D721Med (cell line): ENCODE measurements at regions not wholly inside any gene's neighbourhood (a gene's known extent, or its start where the extent isn't known, plus 50 kb on each side); places are given as distances from the start of the nearest gene placed in this dataset.

ENCODE experiments used
- DNase-seq: peaks from one replicate; pipeline ENCODE4 v3.0.0; 2011; ENCODE audit warnings: low spot score; ENCODE audit not compliant: insufficient read length
- FAIRE-seq: peaks from 2 replicates; lab custom pipeline; 2011; peaks lifted over from hg19 to GRCh38; lab: Jason Lieb, UNC
- CTCF ChIP-seq: IDR thresholded peaks from 2 replicates; pipeline ENCODE4 v1.5.1; 2012; ENCODE audit warnings: mild to moderate bottlenecking, control low read depth; ENCODE audit not compliant: insufficient read depth; ENCODE audit errors: missing control alignments

- TF ChIP-seq CTCF = no peak
- DNase-seq (no peak), FAIRE-seq (no peak)
Measured at GRCh38 chr16:77077256-77077922, 113.6 kb upstream of the MON1B start.

- no peak for DNase-seq
- no peak for TF ChIP-seq CTCF
- FAIRE-seq = no peak
Measured at GRCh38 chr16:77085981-77086380, 105.0 kb upstream of the MON1B start.

- no peak for TF ChIP-seq CTCF
- DNase-seq (no peak), FAIRE-seq (no peak)
Measured at GRCh38 chr16:77090062-77090461, 100.9 kb upstream of the MON1B start.

- no peak for FAIRE-seq
- TF ChIP-seq CTCF = no peak
- DNase-seq = no peak
Measured at GRCh38 chr16:77093309-77093708, 97.7 kb upstream of the MON1B start.

DNA sequence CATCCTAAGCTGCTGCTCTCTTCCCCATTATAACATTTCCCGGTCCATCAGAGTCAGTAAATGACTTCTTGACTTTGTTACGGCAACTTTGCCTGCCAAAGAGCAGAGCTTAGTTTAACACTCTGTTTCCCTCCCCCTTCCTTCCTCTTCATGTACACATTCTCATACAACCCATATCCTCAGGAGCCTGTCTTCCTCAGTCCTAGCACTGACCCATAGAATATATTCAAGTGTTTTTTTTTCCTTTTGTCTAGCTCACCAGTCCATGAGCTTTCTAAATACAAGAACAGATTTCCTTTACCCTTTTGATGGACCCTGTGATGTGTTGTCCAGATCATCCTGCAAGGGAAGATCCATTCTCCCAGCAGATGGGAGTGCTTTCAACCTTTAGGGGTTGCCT lies 97.0 kb upstream of the MON1B start:
- TF ChIP-seq CTCF = no peak
- no peak for FAIRE-seq
- no peak for DNase-seq

GRCh38 chr16:77111056-77111565 lies 79.9 kb upstream of the MON1B start:
- FAIRE-seq = no peak
- no peak for DNase-seq
- no peak for TF ChIP-seq CTCF

- TF ChIP-seq CTCF = no peak
- no peak for FAIRE-seq
- DNase-seq = no peak
Measured at GRCh38 chr16:77112746-77113145, 78.2 kb upstream of the MON1B start.
